ENCODE measurements at regions not wholly inside any gene's neighbourhood (a gene's known extent, or its start where the extent isn't known, plus 50 kb on each side); places are given as distances from the start of the nearest gene placed in this dataset.
A peak's percentile ranks its signal among the peaks of the same experiment; 100 is the strongest.

GRCh38 chr9:16131264-16131663 lies 578.4 kb downstream of the CCDC171 start:
- no peak overlapping the region for H3K4me3 ChIP-seq (replicated peaks; ENCODE audit: low read depth, low read length)
- peak; percentile 61 for DNase-seq (ENCODE audit: low read depth)
- TF ChIP-seq CTCF (IDR thresholded peaks at IDR 0.05; ENCODE audit: low read length, missing control alignments): peak; percentile 37

GRCh38 chr9:16132513-16132912 lies 579.7 kb downstream of the CCDC171 start:
- peak; percentile 55 for DNase-seq (ENCODE audit: low read depth)
- H3K4me3 ChIP-seq (replicated peaks; ENCODE audit: low read depth, low read length): no peak overlapping the region
- no peak for TF ChIP-seq CTCF (IDR thresholded peaks at IDR 0.05; ENCODE audit: low read length, missing control alignments)

GRCh38 chr9:16133032-16133431 lies 580.2 kb downstream of the CCDC171 start:
- DNase-seq (ENCODE audit: low read depth): no peak
- no peak overlapping the region for H3K4me3 ChIP-seq (replicated peaks; ENCODE audit: low read depth, low read length)
- no peak for TF ChIP-seq CTCF (IDR thresholded peaks at IDR 0.05; ENCODE audit: low read length, missing control alignments)

- DNase-seq (ENCODE audit: low read depth): peak; percentile 73
- H3K4me3 ChIP-seq (replicated peaks; ENCODE audit: low read depth, low read length): no peak overlapping the region
Measured at GRCh38 chr9:16133556-16134227, 580.8 kb downstream of the CCDC171 start.

GRCh38 chr9:16134351-16134750 lies 581.5 kb downstream of the CCDC171 start:
- TF ChIP-seq CTCF (IDR thresholded peaks at IDR 0.05; ENCODE audit: low read length, missing control alignments): no peak
- no peak overlapping the region for H3K4me3 ChIP-seq (replicated peaks; ENCODE audit: low read depth, low read length)
- DNase-seq (ENCODE audit: low read depth): no peak

More at GRCh38 chr9:16133556-16134227, 580.8 kb downstream of the CCDC171 start:
- peak; percentile 56 for TF ChIP-seq CTCF (IDR thresholded peaks at IDR 0.05; ENCODE audit: low read length, missing control alignments)

- TF ChIP-seq CTCF (IDR thresholded peaks at IDR 0.05; ENCODE audit: low read length, missing control alignments): no peak
- no peak for DNase-seq (ENCODE audit: low read depth)
- H3K4me3 ChIP-seq (replicated peaks; ENCODE audit: low read depth, low read length): no peak overlapping the region
Measured at GRCh38 chr9:16135968-16136367, 583.1 kb downstream of the CCDC171 start.

GRCh38 chr9:16136451-16136850 lies 583.6 kb downstream of the CCDC171 start:
- no peak for TF ChIP-seq CTCF (IDR thresholded peaks at IDR 0.05; ENCODE audit: low read length, missing control alignments)
- no peak for DNase-seq (ENCODE audit: low read depth)
- no peak overlapping the region for H3K4me3 ChIP-seq (replicated peaks; ENCODE audit: low read depth, low read length)

Data from fibroblast of pulmonary artery (primary cell).